Adrenal gland (tissue), 5 donors: ENCODE measurements at regions not wholly inside any gene's neighbourhood (a gene's known extent, or its start where the extent isn't known, plus 50 kb on each side); places are given as distances from the start of the nearest gene placed in this dataset.

Experiments used
- CTCF ChIP-seq, 6 experiments: fragments of 450-650 bp in 4 of 6; fragments of 200-600 bp in 2 of 6; sonication (generic) in 1 of 6; IDR thresholded peaks; 1 replicate in 5 of 6; 2 replicates in 1 of 6; pipeline versions ENCODE4 v1.5.1 to v1.8.0; 2016 to 2021; ENCODE audit warnings: antibody characterized with exemption in 6 of 6, mild to moderate bottlenecking in 2 of 6, moderate library complexity in 1 of 6
- POLR2A ChIP-seq, 2 donors: fragments of 450-650 bp; IDR thresholded peaks; one replicate each; pipeline ENCODE4 v1.6.1; 2017; ENCODE audit warnings: antibody characterized with exemption in 2 of 2, mild to moderate bottlenecking in 2 of 2, moderate library complexity in 1 of 2
- donor health status: DM: no; HTN: no; CAD: no.

GRCh38 chr4:159765382-159765781, 662.5 kb downstream of the RAPGEF2 start:
- TF ChIP-seq CTCF (IDR thresholded peaks at IDR 0.05) (no peak), POLR2A (IDR thresholded peaks at IDR 0.05) (no peak)
